Neural cell (in vitro differentiated cells): ENCODE measurements at regions not wholly inside any gene's neighbourhood (a gene's known extent, or its start where the extent isn't known, plus 50 kb on each side); places are given as distances from the start of the nearest gene placed in this dataset.

Experiments used
- CTCF ChIP-seq: fragments of 450-650 bp; IDR thresholded peaks from 2 replicates; pipeline ENCODE4 v1.5.1; 2014; ENCODE audit warnings: antibody characterized with exemption, mild to moderate bottlenecking, moderate library complexity; ENCODE audit not compliant: poor library complexity, severe bottlenecking
- EP300 ChIP-seq: fragments of 450-650 bp; conservative IDR thresholded peaks from 2 replicates; pipeline ENCODE4 v1.6.1; 2014; ENCODE audit warnings: antibody characterized with exemption, mild to moderate bottlenecking, moderate library complexity; ENCODE audit not compliant: poor library complexity, severe bottlenecking
- EZH2 ChIP-seq: fragments of 200-600, 300-800 bp; shearing (Covaris generic), sonication (generic); IDR thresholded peaks from 2 replicates; pipeline ENCODE4 v1.6.1; 2014; ENCODE audit warnings: antibody characterized with exemption, low read length, borderline replicate concordance, mild to moderate bottlenecking; ENCODE audit not compliant: insufficient read depth, poor library complexity, severe bottlenecking
- MXI1 ChIP-seq: fragments of 450-650 bp; conservative IDR thresholded peaks from 2 replicates; pipeline ENCODE4 v1.6.1; 2014; ENCODE audit warnings: antibody characterized with exemption, mild to moderate bottlenecking; ENCODE audit not compliant: poor library complexity, severe bottlenecking
- POLR2AphosphoS5 ChIP-seq: IDR thresholded peaks from 2 replicates; pipeline ENCODE4 v1.6.1; 2012
- RAD21 ChIP-seq: fragments of 450-650 bp; conservative IDR thresholded peaks from 2 replicates; pipeline ENCODE4 v1.6.1; 2014; ENCODE audit warnings: antibody characterized with exemption, mild to moderate bottlenecking, moderate library complexity
- REST ChIP-seq: IDR thresholded peaks from 2 replicates; pipeline ENCODE4 v1.6.1; 2012; ENCODE audit warnings: borderline replicate concordance
- SMC3 ChIP-seq: fragments of 450-650 bp; conservative IDR thresholded peaks from 2 replicates; pipeline ENCODE4 v1.6.1; 2014; ENCODE audit warnings: antibody characterized with exemption, mild to moderate bottlenecking, moderate library complexity; ENCODE audit not compliant: poor library complexity
- TAF1 ChIP-seq: IDR thresholded peaks from 2 replicates; pipeline ENCODE4 v1.6.1; 2012; ENCODE audit warnings: low read depth

- TF ChIP-seq POLR2AphosphoS5 (no peak), TAF1 (no peak), MXI1 (no peak), CTCF (no peak), RAD21 (no peak), EZH2 (no peak), REST (no peak), EP300 (no peak), SMC3 (no peak)
Observed at GRCh38 chr11:134751031-134751585, 339.1 kb upstream of the B3GAT1 start.
